ENCODE measurements at regions not wholly inside any gene's neighbourhood (a gene's known extent, or its start where the extent isn't known, plus 50 kb on each side); places are given as distances from the start of the nearest gene placed in this dataset.

GRCh38 chr9:87278971-87279733 lies 218.5 kb upstream of the DAPK1 start:
- DNase-seq (ENCODE audit: low read depth) (peak; percentile 12), FAIRE-seq (no peak)
- H3K36me3 ChIP-seq (ENCODE audit: control insufficient read depth, insufficient read depth, low read length): no peaks in the 10 kb centered on the region
- H3K27me3 ChIP-seq (ENCODE audit: control insufficient read depth, insufficient read depth, low read length): no peaks in the 10 kb centered on the region
- H3K4me3 ChIP-seq (ENCODE audit: low read depth, low read length): no peak overlapping the region
- no peak for TF ChIP-seq CTCF (IDR thresholded peaks at IDR 0.05; ENCODE audit: insufficient read depth, low read length, severe bottlenecking)

- Histone ChIP-seq H3K4me3 (ENCODE audit: low read depth, low read length) (no peak overlapping the region), H3K36me3 (ENCODE audit: control insufficient read depth, insufficient read depth, low read length) (no peaks in the 10 kb centered on the region), H3K27me3 (ENCODE audit: control insufficient read depth, insufficient read depth, low read length) (no peaks in the 10 kb centered on the region)
- FAIRE-seq (no peak), DNase-seq (ENCODE audit: low read depth) (peak; percentile 21)
- no peak for TF ChIP-seq CTCF (IDR thresholded peaks at IDR 0.05; ENCODE audit: insufficient read depth, low read length, severe bottlenecking)
Observed at GRCh38 chr9:87280421-87280820, 217.2 kb upstream of the DAPK1 start.

- DNase-seq (ENCODE audit: low read depth) (no peak), FAIRE-seq (no peak)
- TF ChIP-seq CTCF (IDR thresholded peaks at IDR 0.05; ENCODE audit: insufficient read depth, low read length, severe bottlenecking): no peak
- no peaks in the 10 kb centered on the region for H3K27me3 ChIP-seq (ENCODE audit: control insufficient read depth, insufficient read depth, low read length)
- H3K36me3 ChIP-seq (ENCODE audit: control insufficient read depth, insufficient read depth, low read length): no peaks in the 10 kb centered on the region
- H3K4me3 ChIP-seq (ENCODE audit: low read depth, low read length): no peak overlapping the region
Observed at GRCh38 chr9:87282538-87282937, 215.1 kb upstream of the DAPK1 start.

- FAIRE-seq (no peak), DNase-seq (ENCODE audit: low read depth) (no peak)
- TF ChIP-seq CTCF (IDR thresholded peaks at IDR 0.05; ENCODE audit: insufficient read depth, low read length, severe bottlenecking): no peak
- no peaks in the 10 kb centered on the region for H3K36me3 ChIP-seq (ENCODE audit: control insufficient read depth, insufficient read depth, low read length)
- no peaks in the 10 kb centered on the region for H3K27me3 ChIP-seq (ENCODE audit: control insufficient read depth, insufficient read depth, low read length)
- no peak overlapping the region for H3K4me3 ChIP-seq (ENCODE audit: low read depth, low read length)
Observed at GRCh38 chr9:87283585-87283984, 214.1 kb upstream of the DAPK1 start.

GRCh38 chr9:87285183-87285850 lies 212.3 kb upstream of the DAPK1 start:
- FAIRE-seq (no peak), DNase-seq (ENCODE audit: low read depth) (no peak)
- Histone ChIP-seq H3K4me3 (ENCODE audit: low read depth, low read length) (no peak overlapping the region), H3K36me3 (ENCODE audit: control insufficient read depth, insufficient read depth, low read length) (no peaks in the 10 kb centered on the region), H3K27me3 (ENCODE audit: control insufficient read depth, insufficient read depth, low read length) (no peaks in the 10 kb centered on the region)
- TF ChIP-seq CTCF (IDR thresholded peaks at IDR 0.05; ENCODE audit: insufficient read depth, low read length, severe bottlenecking): no peak
